OCI-LY7 (cell line): ENCODE measurements at regions not wholly inside any gene's neighbourhood (a gene's known extent, or its start where the extent isn't known, plus 50 kb on each side); places are given as distances from the start of the nearest gene placed in this dataset.

Source experiments
- CTCF ChIP-seq: fragments of 200-600 bp; sonication (generic); conservative IDR thresholded peaks from 2 replicates; pipeline ENCODE4 v1.5.1; 2014; ENCODE audit warnings: mild to moderate bottlenecking, antibody characterized with exemption, low read length, moderate library complexity, mixed read lengths
- EZH2phosphoT487 ChIP-seq: fragments of 200-600 bp; sonication (generic); IDR thresholded peaks from 2 replicates; pipeline ENCODE4 v1.6.1; 2018; ENCODE audit warnings: low read depth, borderline replicate concordance, mild to moderate bottlenecking, mixed run types, antibody characterized with exemption, low read length, moderate library complexity, mixed read lengths

DNA sequence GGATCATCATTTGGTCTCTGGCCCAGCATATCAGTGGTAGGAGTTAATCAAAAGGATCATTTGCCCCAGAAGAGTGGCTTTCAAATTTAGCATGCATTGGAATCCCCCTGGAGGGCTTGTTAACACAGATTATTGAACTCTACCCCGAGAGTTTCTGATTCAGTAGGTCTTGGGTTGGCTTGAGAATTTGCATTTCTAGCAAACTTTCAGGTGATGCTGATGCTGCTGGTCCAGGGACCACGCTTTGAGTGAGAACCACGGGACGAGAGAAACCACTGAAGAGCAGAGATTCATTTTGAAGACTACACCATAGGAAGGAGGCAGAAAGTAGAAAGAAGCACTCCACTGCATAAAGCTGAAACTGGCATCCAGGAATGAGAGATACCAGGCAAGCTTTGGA, 81.3 kb upstream of the DUSP10 start:
- no peak for TF ChIP-seq EZH2phosphoT487
- no peak for TF ChIP-seq CTCF
